ENCODE measurements at regions not wholly inside any gene's neighbourhood (a gene's known extent, or its start where the extent isn't known, plus 50 kb on each side); places are given as distances from the start of the nearest gene placed in this dataset.
A peak's percentile ranks its signal among the peaks of the same experiment; 100 is the strongest.

- TF ChIP-seq ZBTB26 (CRISPR knock-in tag; IDR thresholded peaks at IDR 0.05; ENCODE audit: borderline replicate concordance), result no peak
- TF ChIP-seq NKX3-1 (CRISPR knock-in tag; IDR thresholded peaks at IDR 0.05), result no peak
- no peak for TF ChIP-seq NFYC (CRISPR knock-in tag; IDR thresholded peaks at IDR 0.05)
- TF ChIP-seq ZFY (CRISPR knock-in tag; IDR thresholded peaks at IDR 0.05), result peak; percentile 62
- no peak for TF ChIP-seq ZNF619 (CRISPR knock-in tag; IDR thresholded peaks at IDR 0.05)
- TF ChIP-seq ONECUT2 (CRISPR knock-in tag; IDR thresholded peaks at IDR 0.05), result no peak
- TF ChIP-seq RBM22 (optimal IDR thresholded peaks at IDR 0.05; ENCODE audit: low read length), result no peak
- no peak for TF ChIP-seq GATA4 (IDR thresholded peaks at IDR 0.05; ENCODE audit: borderline replicate concordance, low read depth)
- no peak for TF ChIP-seq ZNF513 (CRISPR knock-in tag; conservative IDR thresholded peaks at IDR 0.05)
- no peak for TF ChIP-seq ZNF747 (CRISPR knock-in tag; IDR thresholded peaks at IDR 0.05; ENCODE audit: borderline replicate concordance)
- TF ChIP-seq CBFB (CRISPR knock-in tag; IDR thresholded peaks at IDR 0.05), result no peak
- TF ChIP-seq ZNF205 (CRISPR knock-in tag; IDR thresholded peaks at IDR 0.05), result no peak
- TF ChIP-seq ZNF704 (CRISPR knock-in tag; IDR thresholded peaks at IDR 0.05; ENCODE audit: borderline replicate concordance), result no peak
- TF ChIP-seq NFE2L2 (IDR thresholded peaks at IDR 0.05; ENCODE audit: low read length), result no peak
- TF ChIP-seq U2AF2 (IDR thresholded peaks at IDR 0.05; ENCODE audit: low read depth, low read length), result no peak
- no peak for TF ChIP-seq ZKSCAN5 (CRISPR knock-in tag; IDR thresholded peaks at IDR 0.05)
- TF ChIP-seq ZNF878 (CRISPR knock-in tag; IDR thresholded peaks at IDR 0.05), result peak; percentile 72; the same call in 1 of the 2 replicates
- TF ChIP-seq NCOA5 (CRISPR knock-in tag; IDR thresholded peaks at IDR 0.05), result no peak
- TF ChIP-seq ELF4 (CRISPR knock-in tag; IDR thresholded peaks at IDR 0.05; ENCODE audit: borderline replicate concordance), result no peak
- no peak for TF ChIP-seq ZBTB49 (CRISPR knock-in tag; IDR thresholded peaks at IDR 0.05; ENCODE audit: borderline replicate concordance)
- no peak for TF ChIP-seq HNRNPUL1 (IDR thresholded peaks at IDR 0.05; ENCODE audit: low read depth, low read length)
- no peak for TF ChIP-seq ZNF337 (CRISPR knock-in tag; IDR thresholded peaks at IDR 0.05; ENCODE audit: borderline replicate concordance, low read depth)
- no peak for TF ChIP-seq RBAK (CRISPR knock-in tag; IDR thresholded peaks at IDR 0.05)
- 0 out of 2 replicates have a peak, but pooled peaks have one; percentile 40 for TF ChIP-seq ZNF431 (CRISPR knock-in tag; IDR thresholded peaks at IDR 0.05; ENCODE audit: borderline replicate concordance, low read depth)
Observed at GRCh38 chr14:59013672-59014298, 174.7 kb upstream of the DAAM1 start (continued).

Data from HepG2 (cell line).